Panc1 (cell line): ENCODE measurements at regions not wholly inside any gene's neighbourhood (a gene's known extent, or its start where the extent isn't known, plus 50 kb on each side); places are given as distances from the start of the nearest gene placed in this dataset.
"Not testable (repeated sequence)": the region's sequence is repeated elsewhere in the genome, so short reads cannot be mapped to it uniquely, and the experiment has no call there.

ENCODE experiments used
- CTCF ChIP-seq: fragments of 450-650 bp; IDR thresholded peaks from 2 replicates; pipeline ENCODE4 v1.5.1; 2017; ENCODE audit warnings: mild to moderate bottlenecking
- POLR2AphosphoS5 ChIP-seq: IDR thresholded peaks from 2 replicates; pipeline ENCODE4 v1.6.1; 2012; ENCODE audit warnings: mild to moderate bottlenecking, low read depth, low read length, moderate library complexity

- TF ChIP-seq POLR2AphosphoS5, CTCF: not testable (repeated sequence)
Measured at GRCh38 chr22:11026541-11026940, 4501.5 kb upstream of the OR11H1 start.
